Esophagus squamous epithelium (tissue), 4 donors: ENCODE measurements at regions not wholly inside any gene's neighbourhood (a gene's known extent, or its start where the extent isn't known, plus 50 kb on each side); places are given as distances from the start of the nearest gene placed in this dataset.
"Not testable (repeated sequence)": the region's sequence is repeated elsewhere in the genome, so short reads cannot be mapped to it uniquely, and the experiment has no call there.

ENCODE experiments used
- CTCF ChIP-seq, 6 experiments: fragments of 450-650 bp in 4 of 6; fragments of 200-600 bp in 2 of 6; sonication (generic) in 2 of 6; IDR thresholded peaks; one replicate each; pipeline ENCODE4 v1.5.1; 2016 to 2019; ENCODE audit warnings: antibody characterized with exemption in 6 of 6, mild to moderate bottlenecking in 4 of 6, moderate library complexity in 4 of 6
- POLR2A ChIP-seq, 4 donors: fragments of 450-650 bp; IDR thresholded peaks; one replicate each; pipeline ENCODE4 v1.6.1; 2017; ENCODE audit warnings: antibody characterized with exemption in 4 of 4, mild to moderate bottlenecking in 4 of 4, moderate library complexity in 3 of 4

- not testable (repeated sequence) for TF ChIP-seq CTCF, POLR2A (IDR thresholded peaks at IDR 0.05)
These were observed 2584.1 kb upstream of the TPTE start for GRCh38 chr21:7937297-7937696.
